ENCODE measurements at regions not wholly inside any gene's neighbourhood (a gene's known extent, or its start where the extent isn't known, plus 50 kb on each side); places are given as distances from the start of the nearest gene placed in this dataset.
"Not testable (repeated sequence)": the region's sequence is repeated elsewhere in the genome, so short reads cannot be mapped to it uniquely, and the experiment has no call there.

GRCh38 chr20:6410721-6411120, 287.9 kb upstream of the FERMT1 start:
- DNase-seq, result no peak

GRCh38 chr20:6407163-6407562, 284.3 kb upstream of the FERMT1 start:
- no peak for DNase-seq

- no peak for DNase-seq
These were observed 279.2 kb upstream of the FERMT1 start for GRCh38 chr20:6401893-6402557.

GRCh38 chr20:6397115-6397514, 274.3 kb upstream of the FERMT1 start:
- no peak for DNase-seq

GRCh38 chr20:6395695-6396094, 272.9 kb upstream of the FERMT1 start:
- peak; percentile 39 to 41 for DNase-seq

- DNase-seq, result no peak
These were observed 265.9 kb upstream of the FERMT1 start for GRCh38 chr20:6388671-6389197.

- DNase-seq, result no peak
These were observed 262.2 kb upstream of the FERMT1 start for GRCh38 chr20:6384956-6385486.

GRCh38 chr20:6384380-6384779, 261.6 kb upstream of the FERMT1 start:
- no peak for DNase-seq

GRCh38 chr20:6381887-6382286, 259.1 kb upstream of the FERMT1 start:
- DNase-seq, result no peak

GRCh38 chr20:6362245-6362644, 239.4 kb upstream of the FERMT1 start:
- DNase-seq, result no peak

- no peak for DNase-seq
These were observed 237.9 kb upstream of the FERMT1 start for GRCh38 chr20:6360766-6361165.

GRCh38 chr20:6355754-6356451, 233.1 kb upstream of the FERMT1 start:
- DNase-seq, result no peak

GRCh38 chr20:6348908-6349307, 226.1 kb upstream of the FERMT1 start:
- DNase-seq, result no peak

- DNase-seq, result no peak
These were observed 225.1 kb upstream of the FERMT1 start for GRCh38 chr20:6347916-6348315.

GRCh38 chr20:6341491-6341890, 218.7 kb upstream of the FERMT1 start:
- DNase-seq, result no peak

GRCh38 chr20:6339176-6339575, 216.3 kb upstream of the FERMT1 start:
- DNase-seq, result no peak

- no peak for DNase-seq
These were observed 210.3 kb upstream of the FERMT1 start for GRCh38 chr20:6333110-6333509.

GRCh38 chr20:6321235-6321634, 198.4 kb upstream of the FERMT1 start:
- DNase-seq, result not testable (repeated sequence)

- DNase-seq, result no peak
These were observed 189.2 kb upstream of the FERMT1 start for GRCh38 chr20:6311841-6312655.

GRCh38 chr20:6311097-6311496, 188.3 kb upstream of the FERMT1 start:
- DNase-seq, result no peak

- no peak for DNase-seq
These were observed 182.7 kb upstream of the FERMT1 start for GRCh38 chr20:6305536-6305935.

GRCh38 chr20:6302041-6302440, 179.2 kb upstream of the FERMT1 start:
- no peak for DNase-seq

GRCh38 chr20:6299456-6299855, 176.6 kb upstream of the FERMT1 start:
- DNase-seq, result no peak

Data from NCI-H1930 (cell line).